Neural progenitor cell (in vitro differentiated cells): ENCODE measurements at regions not wholly inside any gene's neighbourhood (a gene's known extent, or its start where the extent isn't known, plus 50 kb on each side); places are given as distances from the start of the nearest gene placed in this dataset.

ENCODE experiments used
- DNase-seq: peaks from one replicate; pipeline ENCODE4 v3.0.0-alpha.2; 2016; ENCODE audit warnings: low spot score
- H2AFZ ChIP-seq: fragments of 200-600 bp; sonication (generic); replicated peaks from 2 replicates; pipeline ENCODE4 v1.6.1; 2016; ENCODE audit warnings: antibody characterized with exemption
- H3F3A ChIP-seq: fragments of 200-600 bp; sonication (generic); 2 replicates; pipeline ENCODE4 v1.6.1; 2016; ENCODE audit warnings: antibody characterized with exemption, low read depth
- H3K27ac ChIP-seq: fragments of 200-600 bp; sonication (generic); 2 replicates; pipeline ENCODE4 v1.5.1; 2016; ENCODE audit warnings: mild to moderate bottlenecking
- H3K27me3 ChIP-seq: fragments of 200-600 bp; sonication (generic); 2 replicates; pipeline ENCODE4 v1.6.1; 2016; ENCODE audit warnings: mild to moderate bottlenecking, moderate library complexity
- H3K36me3 ChIP-seq: fragments of 200-600 bp; sonication (generic); 2 replicates; pipeline ENCODE4 v1.5.1; 2016
- H3K4me1 ChIP-seq: fragments of 200-600 bp; sonication (generic); 2 replicates; pipeline ENCODE4 v1.6.1; 2016; ENCODE audit warnings: mixed run types
- H3K4me2 ChIP-seq: fragments of 200-600 bp; sonication (generic); 2 replicates; pipeline ENCODE4 v1.6.1; 2016
- H3K4me3 ChIP-seq: fragments of 200-600 bp; sonication (generic); 2 replicates; pipeline ENCODE4 v1.5.1; 2016
- H3K79me2 ChIP-seq: fragments of 200-600 bp; sonication (generic); 2 replicates; pipeline ENCODE4 v1.6.1; 2016; ENCODE audit warnings: low read depth
- H3K9ac ChIP-seq: fragments of 200-600 bp; sonication (generic); 2 replicates; pipeline ENCODE4 v1.6.1; 2016
- H3K9me3 ChIP-seq: fragments of 200-600 bp; sonication (generic); 2 replicates; pipeline ENCODE4 v1.5.1; 2016; ENCODE audit warnings: low read depth
- H4K20me1 ChIP-seq: fragments of 200-600 bp; sonication (generic); 2 replicates; pipeline ENCODE4 v1.6.1; 2016; ENCODE audit warnings: low read depth
- H3K27ac Mint-ChIP-seq: 3 replicates; pipeline ENCODE4 v1.8.0; 2021; ENCODE audit warnings: mixed read lengths
- H3K27me3 Mint-ChIP-seq: 2 replicates; pipeline ENCODE4 v1.8.0; 2022; ENCODE audit warnings: low read depth, mild to moderate bottlenecking, inconsistent platforms, moderate library complexity, mixed read lengths; ENCODE audit not compliant: insufficient read depth
- H3K36me3 Mint-ChIP-seq: 3 replicates; pipeline ENCODE4 v1.8.0; 2021; ENCODE audit warnings: mixed read lengths
- H3K4me1 Mint-ChIP-seq: 3 replicates; pipeline ENCODE4 v1.8.0; 2021; ENCODE audit warnings: mixed read lengths
- H3K4me3 Mint-ChIP-seq: 3 replicates; pipeline ENCODE4 v1.8.0; 2021; ENCODE audit warnings: mild to moderate bottlenecking, moderate library complexity, mixed read lengths
- H3K9me3 Mint-ChIP-seq: 3 replicates; pipeline ENCODE4 v1.8.0; 2020; ENCODE audit warnings: mixed read lengths
- CTCF ChIP-seq: fragments of 200-600 bp; sonication (generic); IDR thresholded peaks from 2 replicates; pipeline ENCODE4 v1.5.1; 2017; ENCODE audit warnings: antibody characterized with exemption, mild to moderate bottlenecking
- EZH2 ChIP-seq: fragments of 200-600 bp; sonication (generic); IDR thresholded peaks from 2 replicates; pipeline ENCODE4 v1.6.1; 2017; ENCODE audit warnings: antibody characterized with exemption, mild to moderate bottlenecking, moderate library complexity
- EZH2phosphoT487 ChIP-seq: fragments of 200-600 bp; sonication (generic); IDR thresholded peaks from 2 replicates; pipeline ENCODE4 v1.6.1; 2017; ENCODE audit warnings: antibody characterized with exemption

- peaks cover 16% of the 10 kb centered on the region for H3K4me1 ChIP-seq
- no peaks in the 10 kb centered on the region for H4K20me1 ChIP-seq
- H3F3A ChIP-seq, result no peaks in the 10 kb centered on the region
- peaks cover 35% of the 10 kb centered on the region for H3K4me1 Mint-ChIP-seq
- H3K27me3 Mint-ChIP-seq, result no peaks in the 10 kb centered on the region
- H3K4me2 ChIP-seq, result no peak overlapping the region
- no peak overlapping the region for H2AFZ ChIP-seq
- H3K36me3 Mint-ChIP-seq, result no peaks in the 10 kb centered on the region
- TF ChIP-seq EZH2 (no peak), CTCF (no peak), EZH2phosphoT487 (no peak)
- no peak overlapping the region for H3K9ac ChIP-seq
- H3K27ac ChIP-seq, result no peak overlapping the region
- H3K9me3 Mint-ChIP-seq, result no peaks in the 10 kb centered on the region
- no peaks in the 10 kb centered on the region for H3K9me3 ChIP-seq
- H3K79me2 ChIP-seq, result no peaks in the 10 kb centered on the region
- H3K36me3 ChIP-seq, result no peaks in the 10 kb centered on the region
- DNase-seq, result no peak
- no peaks in the 10 kb centered on the region for H3K27me3 ChIP-seq
- H3K4me3 ChIP-seq, result no peak overlapping the region
- H3K27ac Mint-ChIP-seq, result peak overlapping the region; percentile 34
- H3K4me3 Mint-ChIP-seq, result no peak overlapping the region
These were observed 413.7 kb downstream of the IRS2 start for GRCh38 chr13:109372666-109373065.

- no peak for TF ChIP-seq EZH2
- TF ChIP-seq EZH2phosphoT487, result no peak
- no peak for TF ChIP-seq CTCF
- Mint-ChIP-seq H3K36me3 (no peaks in the 10 kb centered on the region), H3K4me3 (no peak overlapping the region), H3K27ac (no peak overlapping the region), H3K4me1 (peaks cover 51% of the 10 kb centered on the region), H3K9me3 (peaks cover 3% of the 10 kb centered on the region), H3K27me3 (peaks cover 10% of the 10 kb centered on the region)
- no peaks in the 10 kb centered on the region for H3F3A ChIP-seq
- H3K79me2 ChIP-seq, result no peaks in the 10 kb centered on the region
- H3K4me1 ChIP-seq, result peaks cover 25% of the 10 kb centered on the region
- H3K4me3 ChIP-seq, result no peak overlapping the region
- H3K36me3 ChIP-seq, result no peaks in the 10 kb centered on the region
- H4K20me1 ChIP-seq, result no peaks in the 10 kb centered on the region
- H3K4me2 ChIP-seq, result no peak overlapping the region
- H3K9me3 ChIP-seq, result no peaks in the 10 kb centered on the region
- H2AFZ ChIP-seq, result no peak overlapping the region
- no peak overlapping the region for H3K27ac ChIP-seq
- no peak overlapping the region for H3K9ac ChIP-seq
- no peak for DNase-seq
- no peaks in the 10 kb centered on the region for H3K27me3 ChIP-seq
These were observed 415.3 kb downstream of the IRS2 start for GRCh38 chr13:109371066-109371465.

- peaks cover 6% of the 10 kb centered on the region for H3K9me3 Mint-ChIP-seq
- no peaks in the 10 kb centered on the region for H3K9me3 ChIP-seq
- no peak overlapping the region for H3K4me3 Mint-ChIP-seq
- H3K27ac Mint-ChIP-seq, result peak overlapping the region; percentile 17
- H3K27me3 Mint-ChIP-seq, result peaks cover 13% of the 10 kb centered on the region
- no peak overlapping the region for H3K4me3 ChIP-seq
- H3K9ac ChIP-seq, result no peak overlapping the region
- H3K4me2 ChIP-seq, result no peak overlapping the region
- H3F3A ChIP-seq, result no peaks in the 10 kb centered on the region
- no peak overlapping the region for H3K27ac ChIP-seq
- H3K36me3 ChIP-seq, result no peaks in the 10 kb centered on the region
- TF ChIP-seq EZH2phosphoT487 (no peak), CTCF (no peak), EZH2 (no peak)
- no peaks in the 10 kb centered on the region for H3K36me3 Mint-ChIP-seq
- H4K20me1 ChIP-seq, result no peaks in the 10 kb centered on the region
- no peaks in the 10 kb centered on the region for H3K79me2 ChIP-seq
- H2AFZ ChIP-seq, result peak overlapping the region; percentile 50
- no peaks in the 10 kb centered on the region for H3K27me3 ChIP-seq
- DNase-seq, result no peak
- H3K4me1 Mint-ChIP-seq, result peaks cover 51% of the 10 kb centered on the region
- H3K4me1 ChIP-seq, result peaks cover 25% of the 10 kb centered on the region
These were observed 415.9 kb downstream of the IRS2 start for GRCh38 chr13:109370496-109370895.
